ENCODE measurements at regions not wholly inside any gene's neighbourhood (a gene's known extent, or its start where the extent isn't known, plus 50 kb on each side); places are given as distances from the start of the nearest gene placed in this dataset.

DNA sequence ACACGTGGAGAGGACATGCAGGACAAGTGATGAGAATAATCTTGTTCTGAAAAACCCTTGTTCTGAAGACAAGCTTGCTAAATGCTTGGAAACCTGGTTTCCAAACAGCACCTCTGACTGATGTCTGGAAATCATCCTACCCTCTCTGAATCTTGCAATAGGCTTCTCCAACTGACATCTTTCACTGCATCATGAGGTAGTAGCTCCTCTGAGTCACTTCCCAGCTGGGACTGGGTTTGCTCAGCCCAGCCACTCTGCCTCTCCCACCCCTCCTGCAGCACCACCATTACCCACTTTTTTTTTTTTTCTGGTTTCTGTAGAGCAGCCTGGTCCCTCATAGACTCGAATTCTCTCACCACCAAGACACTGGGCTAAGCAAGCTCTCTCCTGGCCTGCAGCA lies 919.8 kb downstream of the GRID1 start:
- no peak for TF ChIP-seq EZH2 (IDR thresholded peaks at IDR 0.05; ENCODE audit: borderline replicate concordance, low read depth, low read length)
- TF ChIP-seq GTF2F1 (IDR thresholded peaks at IDR 0.05; ENCODE audit: low read depth, low read length) = no peak
- no peak for TF ChIP-seq MAFF (IDR thresholded peaks at IDR 0.05; ENCODE audit: low read length)
- TF ChIP-seq ZNF589 (CRISPR knock-in tag; IDR thresholded peaks at IDR 0.05; ENCODE audit: low read depth) = no peak
- TF ChIP-seq, protein P1, sequence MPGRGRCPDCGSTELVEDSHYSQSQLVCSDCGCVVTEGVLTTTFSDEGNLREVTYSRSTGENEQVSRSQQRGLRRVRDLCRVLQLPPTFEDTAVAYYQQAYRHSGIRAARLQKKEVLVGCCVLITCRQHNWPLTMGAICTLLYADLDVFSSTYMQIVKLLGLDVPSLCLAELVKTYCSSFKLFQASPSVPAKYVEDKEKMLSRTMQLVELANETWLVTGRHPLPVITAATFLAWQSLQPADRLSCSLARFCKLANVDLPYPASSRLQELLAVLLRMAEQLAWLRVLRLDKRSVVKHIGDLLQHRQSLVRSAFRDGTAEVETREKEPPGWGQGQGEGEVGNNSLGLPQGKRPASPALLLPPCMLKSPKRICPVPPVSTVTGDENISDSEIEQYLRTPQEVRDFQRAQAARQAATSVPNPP (IDR thresholded peaks at IDR 0.05; ENCODE audit: borderline replicate concordance, insufficient read depth, insufficient read length) = no peak
- no peak for TF ChIP-seq SMAD1 (IDR thresholded peaks at IDR 0.05; ENCODE audit: low read depth, low read length, partially characterized antibody)
- TF ChIP-seq KAT8 (IDR thresholded peaks at IDR 0.05; ENCODE audit: low read depth) = no peak
- TF ChIP-seq, protein P2, sequence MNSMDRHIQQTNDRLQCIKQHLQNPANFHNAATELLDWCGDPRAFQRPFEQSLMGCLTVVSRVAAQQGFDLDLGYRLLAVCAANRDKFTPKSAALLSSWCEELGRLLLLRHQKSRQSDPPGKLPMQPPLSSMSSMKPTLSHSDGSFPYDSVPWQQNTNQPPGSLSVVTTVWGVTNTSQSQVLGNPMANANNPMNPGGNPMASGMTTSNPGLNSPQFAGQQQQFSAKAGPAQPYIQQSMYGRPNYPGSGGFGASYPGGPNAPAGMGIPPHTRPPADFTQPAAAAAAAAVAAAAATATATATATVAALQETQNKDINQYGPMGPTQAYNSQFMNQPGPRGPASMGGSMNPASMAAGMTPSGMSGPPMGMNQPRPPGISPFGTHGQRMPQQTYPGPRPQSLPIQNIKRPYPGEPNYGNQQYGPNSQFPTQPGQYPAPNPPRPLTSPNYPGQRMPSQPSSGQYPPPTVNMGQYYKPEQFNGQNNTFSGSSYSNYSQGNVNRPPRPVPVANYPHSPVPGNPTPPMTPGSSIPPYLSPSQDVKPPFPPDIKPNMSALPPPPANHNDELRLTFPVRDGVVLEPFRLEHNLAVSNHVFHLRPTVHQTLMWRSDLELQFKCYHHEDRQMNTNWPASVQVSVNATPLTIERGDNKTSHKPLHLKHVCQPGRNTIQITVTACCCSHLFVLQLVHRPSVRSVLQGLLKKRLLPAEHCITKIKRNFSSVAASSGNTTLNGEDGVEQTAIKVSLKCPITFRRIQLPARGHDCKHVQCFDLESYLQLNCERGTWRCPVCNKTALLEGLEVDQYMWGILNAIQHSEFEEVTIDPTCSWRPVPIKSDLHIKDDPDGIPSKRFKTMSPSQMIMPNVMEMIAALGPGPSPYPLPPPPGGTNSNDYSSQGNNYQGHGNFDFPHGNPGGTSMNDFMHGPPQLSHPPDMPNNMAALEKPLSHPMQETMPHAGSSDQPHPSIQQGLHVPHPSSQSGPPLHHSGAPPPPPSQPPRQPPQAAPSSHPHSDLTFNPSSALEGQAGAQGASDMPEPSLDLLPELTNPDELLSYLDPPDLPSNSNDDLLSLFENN (IDR thresholded peaks at IDR 0.05; ENCODE audit: low read depth in 2 of 2, low read length in 2 of 2) = no peak
- no peak for TF ChIP-seq CEBPB (tag; IDR thresholded peaks at IDR 0.05)
- no peak for TF ChIP-seq SMAD4 (CRISPR knock-in tag; conservative IDR thresholded peaks at IDR 0.05)
- no peak for TF ChIP-seq POLR2A (conservative IDR thresholded peaks at IDR 0.05)
- TF ChIP-seq, protein P3, sequence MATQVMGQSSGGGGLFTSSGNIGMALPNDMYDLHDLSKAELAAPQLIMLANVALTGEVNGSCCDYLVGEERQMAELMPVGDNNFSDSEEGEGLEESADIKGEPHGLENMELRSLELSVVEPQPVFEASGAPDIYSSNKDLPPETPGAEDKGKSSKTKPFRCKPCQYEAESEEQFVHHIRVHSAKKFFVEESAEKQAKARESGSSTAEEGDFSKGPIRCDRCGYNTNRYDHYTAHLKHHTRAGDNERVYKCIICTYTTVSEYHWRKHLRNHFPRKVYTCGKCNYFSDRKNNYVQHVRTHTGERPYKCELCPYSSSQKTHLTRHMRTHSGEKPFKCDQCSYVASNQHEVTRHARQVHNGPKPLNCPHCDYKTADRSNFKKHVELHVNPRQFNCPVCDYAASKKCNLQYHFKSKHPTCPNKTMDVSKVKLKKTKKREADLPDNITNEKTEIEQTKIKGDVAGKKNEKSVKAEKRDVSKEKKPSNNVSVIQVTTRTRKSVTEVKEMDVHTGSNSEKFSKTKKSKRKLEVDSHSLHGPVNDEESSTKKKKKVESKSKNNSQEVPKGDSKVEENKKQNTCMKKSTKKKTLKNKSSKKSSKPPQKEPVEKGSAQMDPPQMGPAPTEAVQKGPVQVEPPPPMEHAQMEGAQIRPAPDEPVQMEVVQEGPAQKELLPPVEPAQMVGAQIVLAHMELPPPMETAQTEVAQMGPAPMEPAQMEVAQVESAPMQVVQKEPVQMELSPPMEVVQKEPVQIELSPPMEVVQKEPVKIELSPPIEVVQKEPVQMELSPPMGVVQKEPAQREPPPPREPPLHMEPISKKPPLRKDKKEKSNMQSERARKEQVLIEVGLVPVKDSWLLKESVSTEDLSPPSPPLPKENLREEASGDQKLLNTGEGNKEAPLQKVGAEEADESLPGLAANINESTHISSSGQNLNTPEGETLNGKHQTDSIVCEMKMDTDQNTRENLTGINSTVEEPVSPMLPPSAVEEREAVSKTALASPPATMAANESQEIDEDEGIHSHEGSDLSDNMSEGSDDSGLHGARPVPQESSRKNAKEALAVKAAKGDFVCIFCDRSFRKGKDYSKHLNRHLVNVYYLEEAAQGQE (IDR thresholded peaks at IDR 0.05; ENCODE audit: borderline replicate concordance) = no peak
- TF ChIP-seq, protein P3 (CRISPR knock-in tag; IDR thresholded peaks at IDR 0.05; ENCODE audit: low read depth) = no peak
- no peak for TF ChIP-seq POLR2AphosphoS2 (IDR thresholded peaks at IDR 0.05; ENCODE audit: low read length)
- no peak for TF ChIP-seq CTCF (IDR thresholded peaks at IDR 0.05 in 2 of 3, conservative IDR thresholded peaks at IDR 0.05 in 1 of 3; ENCODE audit: insufficient read depth in 2 of 3, low read depth in 1 of 3, low read length in 3 of 3)

Measured in K562 (cell line).